BJ (cell line): ENCODE measurements at regions not wholly inside any gene's neighbourhood (a gene's known extent, or its start where the extent isn't known, plus 50 kb on each side); places are given as distances from the start of the nearest gene placed in this dataset.
"Not testable (repeated sequence)": the region's sequence is repeated elsewhere in the genome, so short reads cannot be mapped to it uniquely, and the experiment has no call there.

Source experiments
- CTCF ChIA-PET: fragments of 350-600 bp; formaldehyde crosslinking; extraction: SDS; loops from one replicate; lab custom pipeline; 2021; ENCODE audit warnings: antibody characterized with exemption, inconsistent platforms; lab: Yijun Ruan, JAX
- POLR2A ChIA-PET: fragments of 300-600 bp; sonication (Branson Sonifier 250); formaldehyde crosslinking; extraction: SDS; loops from one replicate; lab custom pipeline; 2021; ENCODE audit warnings: antibody characterized with exemption; lab: Charles Lee
- DNase-seq: peaks from one replicate; pipeline ENCODE4 v3.0.0-alpha.2; 2011; ENCODE audit warnings: low read depth
- H3K27me3 ChIP-seq: 2 replicates; pipeline ENCODE4 v1.6.0; 2011; ENCODE audit warnings: low read length; ENCODE audit not compliant: control insufficient read depth, insufficient read depth
- H3K36me3 ChIP-seq: 2 replicates; pipeline ENCODE4 v1.5.1; 2011; ENCODE audit warnings: low read length; ENCODE audit not compliant: control insufficient read depth, insufficient read depth
- H3K4me3 ChIP-seq: 2 replicates; pipeline ENCODE4 v1.5.1; 2011; ENCODE audit warnings: low read depth, mild to moderate bottlenecking, control low read depth, low read length
- CTCF ChIP-seq: IDR thresholded peaks from 2 replicates; pipeline ENCODE4 v1.5.1; 2011; ENCODE audit warnings: low read depth, mild to moderate bottlenecking, control low read depth, inconsistent platforms, low read length, moderate library complexity; ENCODE audit not compliant: insufficient read depth

GRCh38 chrX:41019041-41019392, 66.2 kb upstream of the USP9X start:
- CTCF ChIA-PET, result no interaction called here
- no peak for DNase-seq

GRCh38 chrX:41022566-41022965, 62.7 kb upstream of the USP9X start:
- H3K27me3 ChIP-seq, result no peaks in the 10 kb centered on the region
- no peak overlapping the region for H3K4me3 ChIP-seq
- no peak for DNase-seq
- POLR2A ChIA-PET, result no interaction called here
- no peaks in the 10 kb centered on the region for H3K36me3 ChIP-seq
- CTCF ChIA-PET, result no interaction called here
- TF ChIP-seq CTCF, result no peak

More at GRCh38 chrX:41019041-41019392, 66.2 kb upstream of the USP9X start:
- Histone ChIP-seq H3K27me3 (no peaks in the 10 kb centered on the region), H3K4me3 (no peak overlapping the region), H3K36me3 (no peaks in the 10 kb centered on the region)
- POLR2A ChIA-PET, result no interaction called here
- no peak for TF ChIP-seq CTCF

- POLR2A ChIA-PET, result no interaction called here
Observed at GRCh38 chrX:41023098-41023497, 62.1 kb upstream of the USP9X start.

GRCh38 chrX:41024335-41024734, 60.9 kb upstream of the USP9X start:
- DNase-seq, CTCF ChIA-PET, POLR2A ChIA-PET, H3K27me3 ChIP-seq, H3K36me3 ChIP-seq, H3K4me3 ChIP-seq: not testable (repeated sequence)

More at GRCh38 chrX:41023098-41023497, 62.1 kb upstream of the USP9X start:
- Histone ChIP-seq H3K36me3 (no peaks in the 10 kb centered on the region), H3K27me3 (no peaks in the 10 kb centered on the region), H3K4me3 (no peak overlapping the region)
- no peak for DNase-seq
- CTCF ChIA-PET, result interaction anchor here (0.6 kb wide), 1 partner anchor 42 kb away, joined by 3 read pairs; no protein-coding TSS in a partner anchor
- no peak for TF ChIP-seq CTCF

- no peak for TF ChIP-seq CTCF
- POLR2A ChIA-PET, result no interaction called here
- DNase-seq, result no peak
- Histone ChIP-seq H3K4me3 (no peak overlapping the region), H3K27me3 (no peaks in the 10 kb centered on the region), H3K36me3 (no peaks in the 10 kb centered on the region)
- CTCF ChIA-PET, result no interaction called here
Observed at GRCh38 chrX:41024755-41025154, 60.5 kb upstream of the USP9X start.
